NCI-H1048 (cell line): ENCODE measurements at regions not wholly inside any gene's neighbourhood (a gene's known extent, or its start where the extent isn't known, plus 50 kb on each side); places are given as distances from the start of the nearest gene placed in this dataset.
"Not testable (repeated sequence)": the region's sequence is repeated elsewhere in the genome, so short reads cannot be mapped to it uniquely, and the experiment has no call there.

Experiments
- DNase-seq: peaks from one replicate; lab custom pipeline; 2025; lab: John Stamatoyannopoulos, UW

DNA sequence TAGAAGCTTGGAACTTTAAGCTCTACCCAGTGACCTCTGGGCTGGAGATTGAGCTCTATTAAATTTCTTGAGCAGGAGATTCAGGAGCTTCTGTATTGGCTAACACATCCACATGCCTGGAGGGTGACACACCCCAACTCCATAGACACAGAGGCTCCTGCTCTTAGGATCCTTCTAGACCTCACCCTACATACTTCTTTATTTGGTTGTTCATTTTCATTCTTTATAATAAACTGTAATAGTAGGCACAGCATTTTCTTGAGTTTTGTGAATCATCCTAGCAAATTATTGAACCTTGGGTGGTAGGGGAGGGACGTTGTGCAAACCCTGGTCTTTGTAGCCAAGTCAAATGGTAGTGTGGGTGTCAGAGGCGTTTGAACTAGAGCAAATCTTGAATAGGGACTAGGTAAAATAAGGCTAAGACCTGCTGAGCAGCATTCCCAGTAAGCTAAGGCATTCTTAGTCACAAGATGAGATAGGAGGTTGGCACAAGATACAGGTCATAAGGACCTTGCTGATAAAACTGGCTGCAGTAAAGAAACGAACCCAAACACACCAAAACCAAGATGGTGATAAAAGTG lies 323.8 kb upstream of the GALNT5 start:
- no peak for DNase-seq

DNA sequence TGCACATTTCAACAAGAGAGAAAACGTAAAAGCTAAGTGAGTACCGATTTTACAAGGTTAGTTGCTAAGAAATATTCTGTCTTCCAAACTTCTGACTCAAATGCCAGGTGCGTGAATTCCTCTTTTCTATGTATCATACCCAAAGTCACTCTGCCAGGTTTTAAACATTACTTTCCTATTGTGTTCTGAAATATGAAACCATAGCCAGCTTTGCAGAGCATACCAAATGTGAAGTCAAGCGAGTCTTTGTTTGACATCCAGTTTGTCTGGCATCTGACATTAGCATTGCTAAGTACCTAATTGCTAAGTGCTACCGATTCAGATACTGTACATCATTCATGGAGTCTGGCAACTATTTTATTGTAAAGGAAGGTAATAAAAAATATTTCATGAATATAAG lies 321.9 kb upstream of the GALNT5 start:
- peak; percentile 69 for DNase-seq

DNA sequence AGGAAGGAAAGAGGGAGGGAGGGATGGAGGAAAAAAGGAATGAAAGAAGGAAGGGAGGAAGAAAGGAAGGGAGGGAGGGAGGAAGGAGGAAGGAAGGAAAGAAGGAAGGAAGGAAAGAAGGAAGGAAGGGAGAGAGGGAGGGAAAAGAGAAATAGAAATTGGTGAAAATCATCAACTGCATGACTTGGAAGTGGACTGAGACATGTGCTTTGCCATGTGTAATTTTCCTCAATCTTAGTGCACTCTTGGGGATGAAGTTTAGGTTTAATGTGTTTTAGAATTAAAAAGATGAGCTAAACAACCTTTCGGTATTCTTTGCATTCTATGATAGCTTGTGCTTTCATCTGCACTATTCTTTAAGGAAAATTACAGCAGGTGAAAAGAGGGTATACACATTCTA lies 320.1 kb upstream of the GALNT5 start:
- no peak for DNase-seq

- DNase-seq: no peak
Observed at GRCh38 chr2:156944871-156945270, 312.6 kb upstream of the GALNT5 start.

GRCh38 chr2:156947261-156947660 lies 310.2 kb upstream of the GALNT5 start:
- no peak for DNase-seq

GRCh38 chr2:156955701-156956100 lies 301.8 kb upstream of the GALNT5 start:
- no peak for DNase-seq

- DNase-seq: no peak
Observed at GRCh38 chr2:156956161-156956560, 301.3 kb upstream of the GALNT5 start.

DNA sequence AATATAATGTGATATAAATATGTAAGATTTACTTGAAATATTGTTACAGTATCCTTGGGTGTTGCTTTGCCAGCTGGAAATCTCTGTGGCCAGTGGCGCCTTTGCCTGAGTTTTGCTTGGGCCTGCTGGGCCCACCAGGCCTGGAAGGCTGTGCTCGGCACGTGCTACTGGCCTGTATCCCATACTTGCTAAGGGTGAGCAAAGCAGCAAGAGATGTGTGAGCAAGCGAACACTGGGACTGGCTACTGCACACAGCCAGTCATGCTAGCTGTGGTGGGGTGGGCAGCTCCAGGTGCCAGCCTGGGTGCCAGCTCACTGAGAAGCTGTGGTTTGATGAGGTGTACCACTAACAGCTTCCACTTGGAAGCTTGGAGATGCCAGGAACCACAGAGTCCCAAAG lies 299.1 kb upstream of the GALNT5 start:
- no peak for DNase-seq

- DNase-seq: no peak
Observed at GRCh38 chr2:156959481-156959880, 298.0 kb upstream of the GALNT5 start.

- no peak for DNase-seq
Observed at GRCh38 chr2:156982615-156983014, 274.9 kb upstream of the GALNT5 start.

DNA sequence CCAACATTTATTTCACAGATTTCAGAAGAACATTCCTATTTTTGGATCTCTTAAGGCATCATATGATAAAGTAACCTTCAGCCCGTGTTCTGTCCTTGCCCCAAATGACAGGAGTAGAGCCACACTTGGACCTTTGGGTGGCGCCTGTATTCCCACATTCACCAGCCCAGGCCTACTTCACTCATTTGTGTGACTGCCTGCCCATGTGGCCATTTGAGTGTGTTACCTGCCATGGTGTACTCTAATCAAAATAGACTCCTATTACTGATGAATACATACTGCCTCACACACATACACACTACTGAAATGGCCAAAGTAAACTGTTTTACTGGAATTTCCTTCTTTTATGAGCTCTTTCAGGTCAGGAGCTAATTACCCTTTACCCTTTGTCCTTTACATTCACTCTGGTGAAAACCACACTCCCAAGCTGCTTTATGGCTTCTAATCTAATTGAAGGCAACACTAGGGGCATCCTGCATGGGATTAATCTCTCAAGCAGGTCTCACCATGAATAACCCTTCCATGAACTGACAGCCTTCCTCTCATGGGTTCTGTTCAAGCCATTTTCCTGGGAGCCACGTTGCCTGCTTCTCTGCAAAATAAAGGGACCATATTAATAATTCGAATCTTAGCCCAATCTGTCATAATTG lies 271.0 kb upstream of the GALNT5 start:
- no peak for DNase-seq

- DNase-seq: no peak
Observed at GRCh38 chr2:156999661-157000060, 257.8 kb upstream of the GALNT5 start.

DNA sequence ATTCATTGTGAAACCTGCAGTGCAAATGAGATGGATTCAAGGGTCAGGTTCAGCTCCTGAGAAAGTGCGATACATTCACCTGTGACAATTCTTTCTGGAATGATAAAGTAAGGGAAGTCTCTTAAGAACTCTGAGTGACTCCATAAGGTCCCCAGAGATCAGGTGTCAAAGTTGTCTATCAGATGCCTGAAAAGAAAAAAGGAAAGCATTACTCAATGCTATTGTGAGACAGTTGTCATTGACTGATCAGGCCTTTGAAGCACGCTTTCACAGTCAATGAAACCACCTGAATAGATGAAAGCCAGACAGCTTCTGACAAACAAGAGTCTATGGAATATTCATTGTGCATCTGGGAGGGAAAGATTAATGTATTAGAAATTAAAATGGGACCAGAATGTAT lies 252.7 kb upstream of the GALNT5 start:
- DNase-seq: no peak

GRCh38 chr2:157015015-157015575 lies 242.4 kb upstream of the GALNT5 start:
- no peak for DNase-seq

DNA sequence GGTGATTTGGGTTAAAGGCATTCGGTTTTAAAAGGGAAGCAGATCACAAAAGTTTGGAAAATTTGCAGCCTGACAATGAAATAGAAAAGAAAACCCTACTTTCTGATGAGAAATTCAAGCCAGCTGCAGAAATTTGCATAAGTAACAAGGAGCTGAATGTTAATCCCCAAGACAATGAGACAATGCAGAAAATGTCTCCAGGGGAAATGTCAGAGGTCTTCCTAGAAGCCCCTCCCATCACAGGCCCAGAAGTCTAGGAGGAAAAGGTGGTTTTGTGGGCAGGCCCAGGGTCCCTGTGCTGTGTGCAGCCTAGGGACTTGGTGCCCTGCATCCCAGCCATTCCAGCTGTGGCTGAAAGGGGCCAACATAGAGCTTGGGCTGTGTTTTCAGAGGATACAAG lies 234.2 kb upstream of the GALNT5 start:
- not testable (repeated sequence) for DNase-seq

GRCh38 chr2:157024129-157024528 lies 233.4 kb upstream of the GALNT5 start:
- DNase-seq: no peak

DNA sequence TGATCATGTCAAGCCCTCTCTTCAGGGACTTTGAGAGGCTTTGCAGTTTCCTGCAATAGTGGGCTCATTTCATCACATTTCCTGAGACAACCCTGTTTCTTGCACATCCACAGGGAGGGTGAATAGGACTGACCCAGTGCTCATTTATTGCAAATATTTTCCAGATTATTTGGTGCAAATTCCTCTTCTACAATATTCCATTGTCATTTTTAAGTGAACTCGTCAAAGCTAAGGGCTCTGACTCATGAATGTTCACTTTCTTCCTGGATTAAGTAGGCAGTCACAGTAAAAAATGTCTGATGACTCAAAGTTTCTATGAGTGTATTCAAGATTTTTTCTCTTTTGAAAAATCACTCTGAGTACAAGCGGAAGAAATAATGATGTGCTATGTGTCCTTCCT lies 225.5 kb upstream of the GALNT5 start:
- no peak for DNase-seq

- no peak for DNase-seq
Observed at GRCh38 chr2:157036726-157037125, 220.8 kb upstream of the GALNT5 start.

- DNase-seq: no peak
Observed at GRCh38 chr2:157043786-157044185, 213.7 kb upstream of the GALNT5 start.

DNA sequence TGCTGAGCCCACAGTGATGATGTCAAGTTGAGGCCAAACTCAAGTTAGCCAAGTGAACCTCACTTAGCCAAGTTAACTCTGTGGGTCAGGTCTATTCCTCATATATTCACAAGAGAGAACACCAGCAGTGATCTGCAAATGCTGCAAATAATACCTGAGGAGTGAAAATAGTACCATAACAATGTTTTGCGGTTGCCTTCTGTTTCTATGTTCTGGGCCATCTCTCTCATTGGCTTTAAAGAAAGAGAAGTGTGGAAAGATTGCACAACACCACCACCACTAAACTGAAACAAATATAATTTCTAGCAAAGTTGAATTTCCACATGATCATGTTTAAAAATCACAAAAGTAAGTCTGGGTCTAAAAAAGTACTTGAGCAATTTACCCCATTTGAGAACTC lies 211.1 kb upstream of the GALNT5 start:
- DNase-seq: no peak

GRCh38 chr2:157052685-157053224 lies 204.8 kb upstream of the GALNT5 start:
- no peak for DNase-seq

GRCh38 chr2:157053876-157054275 lies 203.6 kb upstream of the GALNT5 start:
- no peak for DNase-seq

GRCh38 chr2:157055660-157056199 lies 201.8 kb upstream of the GALNT5 start:
- DNase-seq: no peak
